Amygdala (tissue), 56 donors: ENCODE measurements at regions not wholly inside any gene's neighbourhood (a gene's known extent, or its start where the extent isn't known, plus 50 kb on each side); places are given as distances from the start of the nearest gene placed in this dataset.

Experiments
- DNase-seq, 56 donors: peaks; one replicate each; lab custom pipeline; 2025; lab: John Stamatoyannopoulos, UW

GRCh38 chr7:26485367-26485934 lies 193.8 kb downstream of the SNX10 start:
- no peak for DNase-seq

- no peak for DNase-seq
These were observed 194.5 kb downstream of the SNX10 start for GRCh38 chr7:26486153-26486552.

GRCh38 chr7:26487780-26488515 lies 196.3 kb downstream of the SNX10 start:
- no peak for DNase-seq

GRCh38 chr7:26489391-26489790 lies 197.7 kb downstream of the SNX10 start:
- no peak for DNase-seq

- no peak for DNase-seq
These were observed 198.4 kb downstream of the SNX10 start for GRCh38 chr7:26489906-26490639.

- DNase-seq: peak in 4 of 56 donors; percentile 6 to 36 (median 23)
These were observed 199.3 kb downstream of the SNX10 start for GRCh38 chr7:26490640-26491624.

GRCh38 chr7:26492816-26493215 lies 201.2 kb downstream of the SNX10 start:
- DNase-seq: no peak

GRCh38 chr7:26493737-26494428 lies 202.2 kb downstream of the SNX10 start:
- no peak for DNase-seq

GRCh38 chr7:26495569-26495968 lies 203.9 kb downstream of the SNX10 start:
- no peak for DNase-seq

- no peak for DNase-seq
These were observed 206.3 kb downstream of the SNX10 start for GRCh38 chr7:26497801-26498596.

GRCh38 chr7:26499315-26499897 lies 207.7 kb downstream of the SNX10 start:
- no peak for DNase-seq

- DNase-seq: no peak
These were observed 209.2 kb downstream of the SNX10 start for GRCh38 chr7:26500749-26501352.

GRCh38 chr7:26504411-26505120 lies 212.9 kb downstream of the SNX10 start:
- DNase-seq: no peak

- no peak for DNase-seq
These were observed 214.5 kb downstream of the SNX10 start for GRCh38 chr7:26506196-26506595.

GRCh38 chr7:26507108-26507987 lies 215.7 kb downstream of the SNX10 start:
- DNase-seq: no peak

- DNase-seq: no peak
These were observed 216.8 kb downstream of the SNX10 start for GRCh38 chr7:26508481-26508880.

GRCh38 chr7:26508917-26509316 lies 217.3 kb downstream of the SNX10 start:
- no peak for DNase-seq
